Stomach smooth muscle (tissue), 2 donors: ENCODE measurements at regions not wholly inside any gene's neighbourhood (a gene's known extent, or its start where the extent isn't known, plus 50 kb on each side); places are given as distances from the start of the nearest gene placed in this dataset.

Experiments
- H3K27ac ChIP-seq: one replicate; pipeline ENCODE4 v1.7.0; 2013; ENCODE audit warnings: mild to moderate bottlenecking, low read length, inconsistent platforms
- H3K27me3 ChIP-seq, 2 donors: one replicate each; pipeline ENCODE4 v1.7.0; 2013; ENCODE audit warnings: low read length in 2 of 2; ENCODE audit not compliant: insufficient read depth in 2 of 2, control insufficient read depth in 1 of 2
- H3K36me3 ChIP-seq, 2 donors: one replicate each; pipeline ENCODE4 v1.7.0; 2013; ENCODE audit warnings: low read length in 2 of 2; ENCODE audit not compliant: control insufficient read depth in 2 of 2, insufficient read depth in 2 of 2
- H3K4me1 ChIP-seq: one replicate; pipeline ENCODE4 v1.7.0; 2013; ENCODE audit warnings: low read length; ENCODE audit not compliant: control insufficient read depth, insufficient read depth
- H3K4me3 ChIP-seq, 2 donors: one replicate each; pipeline ENCODE4 v1.7.0; 2013; ENCODE audit warnings: low read length in 2 of 2
- H3K9ac ChIP-seq, 2 donors: one replicate each; pipeline ENCODE4 v1.7.0; 2013; ENCODE audit warnings: low read length in 2 of 2, mild to moderate bottlenecking in 1 of 2
- H3K9me3 ChIP-seq, 2 donors: one replicate each; pipeline ENCODE4 v1.7.0; 2013; ENCODE audit warnings: low read length in 2 of 2; ENCODE audit not compliant: control insufficient read depth in 2 of 2
- donor health status: healthy.
- donor health status: Pancreatic carcinoma.

DNA sequence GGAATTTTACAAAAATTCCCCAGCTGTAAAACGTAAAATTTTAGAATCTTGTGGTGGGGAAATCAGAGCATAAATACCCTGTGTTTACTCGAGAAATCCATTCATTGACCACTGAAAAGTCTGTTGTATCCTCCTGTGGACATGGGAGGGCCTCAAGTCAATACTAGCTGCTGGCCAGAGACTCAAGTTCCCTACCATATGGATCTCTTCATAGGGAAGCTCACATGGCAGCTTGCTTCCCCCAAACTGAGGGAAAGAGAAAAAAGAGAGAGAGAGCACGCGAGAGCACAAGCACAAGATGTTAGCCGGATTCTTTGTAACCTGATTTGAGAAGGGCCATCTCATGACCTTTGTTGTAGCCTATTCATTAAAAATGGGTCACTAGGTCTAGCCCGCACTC lies 591.9 kb downstream of the LRRC70 start:
- Histone ChIP-seq H3K27me3 (no peaks in the 10 kb centered on the region), H3K4me3 (no peak overlapping the region), H3K9me3 (no peaks in the 10 kb centered on the region), H3K9ac (no peak overlapping the region), H3K27ac (no peak overlapping the region), H3K4me1 (no peaks in the 10 kb centered on the region), H3K36me3 (no peaks in the 10 kb centered on the region)

DNA sequence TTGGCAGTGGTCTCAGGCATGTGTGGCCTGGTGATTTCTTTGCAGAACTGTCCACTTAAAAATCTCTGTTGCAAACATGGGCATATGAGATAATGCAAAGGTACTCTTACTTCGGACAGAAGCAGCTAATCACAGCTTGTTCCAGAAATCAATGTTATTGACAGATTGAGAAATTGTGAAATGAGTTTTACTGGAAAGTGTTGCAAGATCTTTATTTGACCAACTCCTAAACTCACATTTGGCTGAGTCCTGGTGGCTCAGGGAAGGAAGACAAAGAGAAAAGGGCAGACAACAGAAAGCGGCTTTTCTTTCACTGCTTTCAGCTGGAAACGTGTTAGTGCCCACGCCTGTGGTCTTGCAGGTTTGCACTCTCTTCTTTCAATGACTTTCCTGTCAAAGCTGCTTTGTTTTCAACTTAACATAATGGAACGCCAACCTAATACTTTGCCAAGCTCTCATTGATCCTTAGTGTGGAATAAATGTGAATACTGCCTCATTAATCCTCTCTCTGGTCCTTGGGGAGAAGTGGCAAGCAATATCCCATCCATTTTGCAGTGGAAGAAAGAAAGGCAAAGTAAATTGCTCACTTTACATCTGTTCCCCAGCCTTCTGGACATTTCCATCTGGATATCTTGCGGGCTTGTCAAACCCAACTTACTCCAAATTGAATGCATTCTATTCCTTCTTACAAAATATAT lies 586.4 kb downstream of the LRRC70 start:
- Histone ChIP-seq H3K9ac (no peak overlapping the region), H3K9me3 (no peaks in the 10 kb centered on the region), H3K27me3 (no peaks in the 10 kb centered on the region), H3K4me1 (no peaks in the 10 kb centered on the region), H3K27ac (no peak overlapping the region), H3K36me3 (no peaks in the 10 kb centered on the region), H3K4me3 (no peak overlapping the region)

DNA sequence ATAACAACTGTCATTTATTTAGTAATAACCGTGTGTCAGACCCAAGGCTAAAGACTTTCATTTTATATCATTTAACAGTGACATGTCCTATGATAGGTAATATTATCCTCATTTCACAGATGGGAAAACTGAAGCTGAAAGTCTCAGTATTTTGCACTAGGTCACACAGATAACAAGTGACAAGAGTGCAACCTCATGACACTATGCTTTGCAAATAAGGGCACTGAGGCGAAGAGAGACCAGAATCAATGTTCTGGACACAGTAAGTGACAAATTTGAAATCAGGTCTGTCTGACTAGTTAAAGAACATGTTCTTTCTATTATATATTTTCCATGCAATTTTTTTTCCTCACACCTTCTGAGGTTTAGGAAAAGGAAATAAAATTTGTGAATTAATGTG lies 585.7 kb downstream of the LRRC70 start:
- Histone ChIP-seq H3K36me3 (no peaks in the 10 kb centered on the region), H3K27me3 (no peaks in the 10 kb centered on the region)

DNA sequence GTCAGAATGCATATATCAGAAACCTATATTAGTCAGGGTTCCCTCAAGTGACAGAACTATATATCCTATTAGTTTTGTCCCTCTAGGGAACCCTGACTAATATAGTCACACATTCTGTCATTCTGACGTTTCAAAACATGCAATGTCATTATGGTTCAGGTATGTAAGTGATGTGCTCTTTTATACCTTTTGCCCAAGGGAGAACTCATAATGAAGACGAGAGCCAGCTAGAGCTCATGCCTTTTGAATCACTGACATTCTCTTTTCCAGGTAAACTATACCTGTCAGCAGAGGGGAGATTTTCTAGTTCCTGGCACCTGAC lies 576.7 kb downstream of the LRRC70 start:
- Histone ChIP-seq H3K4me3 (no peak overlapping the region), H3K27ac (no peak overlapping the region), H3K27me3 (no peaks in the 10 kb centered on the region), H3K36me3 (no peaks in the 10 kb centered on the region), H3K4me1 (no peaks in the 10 kb centered on the region), H3K9ac (no peak overlapping the region), H3K9me3 (no peaks in the 10 kb centered on the region)

More for the DNA sequence above, 585.7 kb downstream of the LRRC70 start:
- Histone ChIP-seq H3K9ac (no peak overlapping the region), H3K4me3 (no peak overlapping the region), H3K4me1 (no peaks in the 10 kb centered on the region), H3K9me3 (no peaks in the 10 kb centered on the region), H3K27ac (no peak overlapping the region)

DNA sequence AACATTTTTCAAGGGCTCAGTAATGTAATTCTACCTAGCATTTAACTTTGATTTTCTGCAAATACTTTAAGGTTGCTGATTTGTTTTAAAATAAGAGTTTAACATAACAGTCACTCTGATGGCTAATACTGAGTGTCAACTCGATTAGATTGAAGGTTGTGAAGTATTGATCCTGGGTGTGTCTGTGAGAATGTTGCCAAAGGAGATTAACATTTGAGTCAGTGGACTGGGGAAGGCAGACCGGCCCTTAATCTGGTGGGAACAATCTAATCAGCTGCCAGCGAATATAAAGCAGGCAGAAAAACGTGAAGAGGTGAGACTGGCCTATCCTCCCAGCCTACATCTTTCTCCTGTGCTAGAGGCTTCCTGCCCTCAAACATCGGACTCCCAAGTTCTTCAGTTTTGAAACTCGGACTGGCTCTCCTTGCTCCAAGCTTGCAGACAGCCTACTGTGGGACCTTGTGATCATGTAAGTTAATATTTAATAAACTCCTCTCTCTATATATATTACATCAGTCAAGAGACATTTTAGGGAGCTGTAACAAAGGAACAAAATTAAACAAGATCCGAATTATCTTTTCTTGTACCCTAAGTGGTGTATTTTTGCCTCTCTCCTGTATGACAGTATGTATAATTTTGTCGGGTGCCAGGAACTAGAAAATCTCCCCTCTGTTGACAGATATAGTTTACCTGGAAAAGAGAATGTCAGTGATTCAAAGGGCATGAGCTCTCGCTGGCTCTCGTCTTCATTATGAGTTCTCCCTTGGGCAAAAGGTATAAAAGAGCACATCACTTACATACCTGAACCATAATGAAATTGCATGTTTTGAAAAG lies 576.1 kb downstream of the LRRC70 start:
- Histone ChIP-seq H3K27me3 (no peaks in the 10 kb centered on the region), H3K4me1 (no peaks in the 10 kb centered on the region), H3K27ac (no peak overlapping the region), H3K36me3 (no peaks in the 10 kb centered on the region), H3K9ac (no peak overlapping the region), H3K9me3 (no peaks in the 10 kb centered on the region), H3K4me3 (no peak overlapping the region)

DNA sequence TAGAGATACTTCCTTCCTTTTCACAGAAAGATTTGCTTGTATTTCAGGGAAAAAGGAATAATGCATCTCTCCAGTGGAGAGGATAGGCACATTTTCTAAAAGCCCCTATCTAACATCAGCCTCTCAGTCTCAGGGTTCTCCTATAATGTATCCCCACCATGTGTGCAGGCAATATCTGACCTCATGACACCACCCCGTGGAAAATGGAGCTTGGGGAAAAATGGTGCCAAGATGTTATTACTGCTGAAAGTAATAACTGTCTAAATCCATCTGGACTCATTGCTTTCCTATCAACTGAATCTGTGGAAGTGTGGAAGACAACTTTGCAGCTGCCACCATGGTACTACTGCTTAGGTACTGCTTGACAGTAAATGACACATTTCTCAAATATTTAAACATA lies 574.3 kb downstream of the LRRC70 start:
- no peaks in the 10 kb centered on the region for H3K4me1 ChIP-seq
- H3K9me3 ChIP-seq, result no peaks in the 10 kb centered on the region
- H3K27ac ChIP-seq, result no peak overlapping the region
- no peak overlapping the region for H3K9ac ChIP-seq
- no peaks in the 10 kb centered on the region for H3K27me3 ChIP-seq
- no peak overlapping the region for H3K4me3 ChIP-seq
- H3K36me3 ChIP-seq, result no peaks in the 10 kb centered on the region

DNA sequence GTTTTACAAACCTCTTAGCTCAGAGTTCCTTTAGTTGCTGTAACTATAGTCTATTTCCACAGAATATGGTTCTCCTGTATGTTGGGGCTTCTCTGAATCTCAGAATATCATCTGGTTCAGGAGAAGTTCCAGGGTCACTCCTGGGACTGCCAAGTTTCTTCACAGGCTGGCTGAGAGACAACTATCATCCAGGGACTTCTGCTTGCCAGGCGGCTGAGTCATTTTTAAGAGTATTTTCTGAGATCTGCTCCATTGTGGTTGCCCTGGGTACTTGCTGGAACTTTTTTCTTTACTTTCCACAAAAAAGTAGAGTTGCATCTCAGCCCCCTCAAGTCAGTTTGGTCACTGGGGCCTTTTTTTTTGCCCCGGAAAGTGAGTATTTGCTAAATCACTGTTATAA lies 566.5 kb downstream of the LRRC70 start:
- Histone ChIP-seq H3K9me3 (no peaks in the 10 kb centered on the region), H3K36me3 (no peaks in the 10 kb centered on the region), H3K9ac (no peak overlapping the region), H3K27ac (no peak overlapping the region), H3K27me3 (no peaks in the 10 kb centered on the region), H3K4me1 (no peaks in the 10 kb centered on the region), H3K4me3 (no peak overlapping the region)

DNA sequence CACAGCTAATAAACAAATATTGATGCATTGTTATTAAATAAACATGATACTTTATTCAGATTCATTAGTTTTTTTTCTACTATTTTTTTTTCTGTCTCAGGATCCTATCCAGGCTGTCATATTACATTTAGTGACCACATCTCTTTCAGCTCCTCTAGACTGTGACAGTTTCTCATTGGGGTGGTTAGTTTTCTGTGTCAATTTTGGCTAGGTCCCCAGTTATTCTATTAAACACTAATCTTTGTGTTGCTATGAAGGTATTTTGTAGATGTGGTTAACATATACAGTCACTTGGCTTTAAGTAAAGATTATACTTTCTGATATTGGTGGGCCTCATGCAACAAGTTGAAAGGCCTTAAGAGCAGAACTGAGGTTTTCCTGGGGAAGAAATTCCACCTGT lies 563.0 kb downstream of the LRRC70 start:
- no peaks in the 10 kb centered on the region for H3K27me3 ChIP-seq
- no peaks in the 10 kb centered on the region for H3K4me1 ChIP-seq
- H3K4me3 ChIP-seq, result no peak overlapping the region

DNA sequence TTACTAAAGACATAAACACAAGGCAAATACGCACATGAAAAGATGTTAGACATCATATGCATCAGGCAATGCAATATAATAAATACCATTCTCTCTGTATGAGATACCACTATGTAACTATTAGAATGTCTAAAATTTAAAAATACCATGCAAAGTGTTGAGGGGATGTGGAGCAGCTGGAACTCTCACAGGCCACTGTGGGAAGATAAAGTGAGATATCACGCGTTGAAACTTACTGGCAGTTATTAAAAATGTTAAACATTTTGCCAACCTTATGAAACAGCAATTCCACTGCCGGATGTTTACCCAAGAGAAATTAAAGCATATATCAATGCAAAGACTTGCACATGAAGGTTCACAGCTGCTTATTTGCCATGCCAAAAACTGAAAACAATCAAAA lies 556.7 kb downstream of the LRRC70 start:
- no peaks in the 10 kb centered on the region for H3K9me3 ChIP-seq
- no peaks in the 10 kb centered on the region for H3K4me1 ChIP-seq
- H3K4me3 ChIP-seq, result no peak overlapping the region
- H3K27ac ChIP-seq, result no peak overlapping the region
- no peak overlapping the region for H3K9ac ChIP-seq
- no peaks in the 10 kb centered on the region for H3K36me3 ChIP-seq
- H3K27me3 ChIP-seq, result no peaks in the 10 kb centered on the region

More for the DNA sequence above, 563.0 kb downstream of the LRRC70 start:
- Histone ChIP-seq H3K27ac (no peak overlapping the region), H3K9me3 (no peaks in the 10 kb centered on the region), H3K9ac (no peak overlapping the region), H3K36me3 (no peaks in the 10 kb centered on the region)

DNA sequence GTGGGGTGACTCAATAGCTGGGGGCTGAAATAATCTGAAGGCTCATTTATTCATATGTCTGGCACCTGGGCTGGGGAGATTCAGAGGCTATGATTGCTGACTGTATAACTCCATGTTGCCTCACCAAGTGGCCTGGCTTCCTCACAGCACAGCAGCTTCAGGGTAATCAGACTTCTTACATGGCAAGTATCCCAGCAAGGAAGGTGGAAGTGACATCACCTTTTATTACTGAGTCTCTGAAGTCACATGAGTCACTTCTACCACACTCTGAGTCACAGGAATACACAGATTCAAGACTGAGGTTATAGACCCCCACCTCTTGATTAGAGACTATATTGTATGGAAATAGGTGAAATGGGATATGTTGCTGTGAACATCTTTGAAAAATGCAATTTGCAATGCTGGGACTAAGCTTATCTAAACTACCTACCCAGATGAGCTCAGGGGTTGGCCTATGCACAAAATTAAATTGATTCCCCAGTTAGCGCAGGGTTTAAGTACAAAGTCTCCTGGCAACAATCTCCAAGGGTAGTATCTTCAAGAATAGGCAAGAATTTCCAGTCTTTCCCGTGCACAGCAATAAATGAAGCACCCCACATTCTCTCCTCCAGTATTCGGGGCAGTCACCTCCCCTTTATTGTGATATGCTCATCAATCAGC lies 553.1 kb downstream of the LRRC70 start:
- H3K9ac ChIP-seq, result no peak overlapping the region
- no peaks in the 10 kb centered on the region for H3K27me3 ChIP-seq
- no peaks in the 10 kb centered on the region for H3K36me3 ChIP-seq
- no peaks in the 10 kb centered on the region for H3K9me3 ChIP-seq
- H3K4me3 ChIP-seq, result no peak overlapping the region
- no peaks in the 10 kb centered on the region for H3K4me1 ChIP-seq
- H3K27ac ChIP-seq, result no peak overlapping the region

DNA sequence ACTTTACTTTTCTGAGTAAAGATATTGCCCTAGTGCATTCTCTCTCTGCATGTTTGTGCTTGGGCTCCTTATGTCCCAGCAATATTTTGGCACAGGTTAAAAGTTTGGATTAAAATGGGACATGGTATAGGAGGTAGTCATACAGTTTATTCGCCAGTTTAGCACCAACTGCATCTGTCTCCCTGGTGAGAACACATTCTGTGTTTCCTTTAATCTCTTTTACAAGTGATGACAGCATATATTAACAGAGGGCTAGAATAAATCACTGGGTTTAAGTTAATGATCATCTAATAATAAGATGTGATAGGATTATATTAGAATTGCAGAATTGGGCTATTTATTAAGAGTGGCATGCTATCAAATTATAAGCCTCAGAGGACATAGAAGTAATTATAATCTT lies 550.1 kb downstream of the LRRC70 start:
- H3K4me1 ChIP-seq, result no peaks in the 10 kb centered on the region
- H3K27ac ChIP-seq, result no peak overlapping the region
- no peaks in the 10 kb centered on the region for H3K9me3 ChIP-seq
- H3K27me3 ChIP-seq, result no peaks in the 10 kb centered on the region
- H3K4me3 ChIP-seq, result no peak overlapping the region
- no peak overlapping the region for H3K9ac ChIP-seq
- no peaks in the 10 kb centered on the region for H3K36me3 ChIP-seq
